K562 (cell line): ENCODE measurements at regions not wholly inside any gene's neighbourhood (a gene's known extent, or its start where the extent isn't known, plus 50 kb on each side); places are given as distances from the start of the nearest gene placed in this dataset.

Experiments used
- ATAC-seq: fragments of 200-7000 bp; cut with Tn5 transposase; 3 replicates; pipeline ENCODE4 v1.9.1; 2020; ENCODE audit warnings: moderate library complexity
- BruUV-seq: library from RNA; stranded (reverse); fragments of 400-500 nt; replicated peaks from 2 replicates; lab custom pipeline; 2021; lab: Mats Ljungman, UMichigan
- CTCF ChIA-PET: fragments of 300-600 bp; formaldehyde crosslinking; extraction: SDS; loops from one replicate; lab custom pipeline; 2021; ENCODE audit warnings: low intra/inter-chr PET ratio; lab: Yijun Ruan, JAX
- POLR2A ChIA-PET: fragments of 300-600, 350-650 bp; sonication (Branson Sonifier 250); formaldehyde crosslinking; extraction: SDS; loops from one replicate; lab custom pipeline; 2021; ENCODE audit warnings: antibody characterized with exemption, inconsistent platforms; lab: Yijun Ruan, JAX
- DNase-seq, 4 experiments: peaks; one replicate each; pipeline versions ENCODE4 v3.0.0 to v3.0.0-alpha.2; 2011 to 2018; ENCODE audit warnings: low spot score in 3 of 4, mixed read lengths in 3 of 4; ENCODE audit errors: extremely low read depth in 1 of 4
- FAIRE-seq: peaks from 2 replicates; lab custom pipeline; 2011; peaks lifted over from hg19 to GRCh38; lab: Jason Lieb, UNC
- H2AFZ ChIP-seq: 2 replicates; pipeline ENCODE4 v1.6.0; 2011; ENCODE audit warnings: low read depth, low read length, control low read depth, inconsistent platforms
- H3K27ac ChIP-seq: fragments of 200-600 bp; 3 replicates; pipeline ENCODE4 v1.8.0; 2011; ENCODE audit warnings: low read depth, mild to moderate bottlenecking, control low read depth, inconsistent platforms, low read length, moderate library complexity, mixed read lengths; ENCODE audit errors: extremely low read depth
- H3K27me3 ChIP-seq, 2 experiments: fragments of 300-600 bp in 1 of 2; 2 replicates in 1 of 2; 3 replicates in 1 of 2; pipeline versions ENCODE4 v1.6.0 to v1.8.0; 2011; ENCODE audit warnings: inconsistent platforms in 2 of 2, low read length in 2 of 2, mild to moderate bottlenecking in 1 of 2, mixed read lengths in 1 of 2, moderate library complexity in 1 of 2; ENCODE audit not compliant: control insufficient read depth in 2 of 2, insufficient read depth in 2 of 2
- H3K36me3 ChIP-seq: fragments of 300-600 bp; 3 replicates; pipeline ENCODE4 v1.8.0; 2011; ENCODE audit warnings: mild to moderate bottlenecking, low read length, inconsistent platforms; ENCODE audit not compliant: control insufficient read depth, insufficient read depth
- H3K4me1 ChIP-seq, 2 experiments: fragments of 200-600 bp in 1 of 2; replicated peaks in 1 of 2; 2 replicates in 1 of 2; 3 replicates in 1 of 2; pipeline versions ENCODE4 v1.5.1 to v1.8.0; 2011; ENCODE audit warnings: inconsistent platforms in 2 of 2, low read length in 2 of 2, mild to moderate bottlenecking in 1 of 2, mixed read lengths in 1 of 2, moderate library complexity in 1 of 2; ENCODE audit not compliant: control insufficient read depth in 2 of 2, insufficient read depth in 2 of 2
- H3K4me2 ChIP-seq: 2 replicates; pipeline ENCODE4 v1.6.1; 2011; ENCODE audit warnings: low read length, control low read depth, inconsistent platforms, mixed read lengths; ENCODE audit not compliant: insufficient read depth
- H3K4me3 ChIP-seq: fragments of 200-600 bp; sonication (generic), shearing (Covaris generic); 2 replicates; pipeline ENCODE4 v1.5.1; 2016; ENCODE audit warnings: control low read depth, inconsistent platforms
- H3K79me2 ChIP-seq: fragments of 200-600 bp; 3 replicates; pipeline ENCODE4 v1.8.0; 2011; ENCODE audit warnings: low read length, inconsistent platforms; ENCODE audit not compliant: control insufficient read depth, insufficient read depth
- H3K9ac ChIP-seq, 2 experiments: 2 replicates each; pipeline versions ENCODE4 v1.6.0 to v1.6.1; 2011; ENCODE audit warnings: low read depth in 2 of 2, low read length in 2 of 2, control low read depth in 1 of 2, inconsistent platforms in 1 of 2, mild to moderate bottlenecking in 1 of 2, mixed read lengths in 1 of 2; ENCODE audit not compliant: insufficient read depth in 1 of 2
- H3K9me1 ChIP-seq: one replicate; pipeline ENCODE4 v1.6.0; 2011; ENCODE audit warnings: inconsistent platforms, mild to moderate bottlenecking, low read length, moderate library complexity; ENCODE audit not compliant: control insufficient read depth, insufficient read depth
- H3K9me3 ChIP-seq: replicated peaks from 2 replicates; pipeline ENCODE4 v1.5.1; 2011; ENCODE audit warnings: low read depth, low read length, inconsistent platforms; ENCODE audit not compliant: control insufficient read depth, insufficient read depth
- H4K20me1 ChIP-seq: replicated peaks from 2 replicates; pipeline ENCODE4 v1.6.1; 2011; ENCODE audit warnings: low read length, inconsistent platforms, mixed read lengths; ENCODE audit not compliant: control insufficient read depth, insufficient read depth
- AFF4 ChIP-seq: sonication (generic); formaldehyde crosslinking; IDR thresholded peaks from 2 replicates; pipeline ENCODE4 v1.8.0; 2023; ENCODE audit warnings: mild to moderate bottlenecking, missing genetic modification reagents
- CBX5 ChIP-seq: IDR thresholded peaks from 2 replicates; pipeline ENCODE4 v1.6.1; 2014; ENCODE audit warnings: low read depth, borderline replicate concordance
- CBX8 ChIP-seq: fragments of 200-600 bp; sonication (generic); IDR thresholded peaks from 2 replicates; pipeline ENCODE4 v1.6.1; 2012; ENCODE audit warnings: borderline replicate concordance, mixed run types, low read depth, mild to moderate bottlenecking, moderate library complexity, mixed read lengths, low read length, control low read depth, inconsistent platforms; ENCODE audit not compliant: poor library complexity, severe bottlenecking; ENCODE audit errors: extremely low read depth
- MCM2 ChIP-seq: fragments of 450-650 bp; IDR thresholded peaks from 2 replicates; pipeline ENCODE4 v1.6.1; 2017; ENCODE audit warnings: low read depth, mild to moderate bottlenecking
- RAD51 ChIP-seq: fragments of 450-650 bp; IDR thresholded peaks from 2 replicates; pipeline ENCODE4 v1.7.1; 2016; ENCODE audit warnings: low read depth, mild to moderate bottlenecking, borderline replicate concordance
- RBM14 ChIP-seq: fragments of 200-400 bp; formaldehyde crosslinking; IDR thresholded peaks from 2 replicates; pipeline ENCODE4 v1.6.1; 2018; ENCODE audit warnings: low read depth, mild to moderate bottlenecking, low read length, moderate library complexity, borderline replicate concordance; ENCODE audit not compliant: insufficient read depth
- SIN3B ChIP-seq: fragments of 450-650 bp; IDR thresholded peaks from 2 replicates; pipeline ENCODE4 v1.6.1; 2017; ENCODE audit warnings: low read depth, mild to moderate bottlenecking, moderate library complexity
- SMARCA5 ChIP-seq: fragments of 450-650 bp; IDR thresholded peaks from 2 replicates; pipeline ENCODE4 v1.6.1; 2016
- SNRNP70 ChIP-seq: fragments of 200-400 bp; formaldehyde crosslinking; optimal IDR thresholded peaks from 2 replicates; pipeline ENCODE3; 2017; ENCODE audit warnings: low read depth, low read length
- TAF15 ChIP-seq: fragments of 200-400 bp; formaldehyde crosslinking; IDR thresholded peaks from 2 replicates; pipeline ENCODE4 v1.6.1; 2017; ENCODE audit warnings: mild to moderate bottlenecking, low read depth, low read length, moderate library complexity
- TEAD1 ChIP-seq, 2 experiments: fragments of 450-650 bp in 1 of 2; sonication (generic) in 1 of 2; formaldehyde crosslinking; IDR thresholded peaks; 2 replicates each; pipeline versions ENCODE4 v1.4.0 to v1.8.0; 2020 to 2022; ENCODE audit warnings: mild to moderate bottlenecking in 2 of 2, missing genetic modification reagents in 1 of 2
- ZNF444 ChIP-seq: fragments of 250-450 bp; sonication (Bioruptor Pico); IDR thresholded peaks from 2 replicates; pipeline ENCODE4 v1.4.0; 2020; ENCODE audit warnings: mild to moderate bottlenecking, moderate library complexity
- ZNF589 ChIP-seq: fragments of 200-800 bp; sonication (Bioruptor generic); IDR thresholded peaks from 2 replicates; pipeline ENCODE4 v1.6.1; 2016; ENCODE audit warnings: low read depth, missing genetic modification characterization, missing compliant biosample characterization
- ZNF717 ChIP-seq: fragments of 250-450 bp; sonication (Bioruptor Pico); IDR thresholded peaks from 2 replicates; pipeline ENCODE4 v1.5.0; 2021
- ZNF740 ChIP-seq, 3 experiments: fragments of 200-800 bp in 1 of 3; sonication (Bioruptor generic) in 1 of 3; sonication (generic) in 1 of 3; formaldehyde crosslinking in 1 of 3; IDR thresholded peaks; 2 replicates each; pipeline versions ENCODE4 v1.6.1 to v1.8.0; 2016 to 2022; ENCODE audit warnings: mild to moderate bottlenecking in 2 of 3, missing compliant biosample characterization in 2 of 3, missing genetic modification characterization in 2 of 3, missing genetic modification reagents in 1 of 3
- ZNF780A ChIP-seq: fragments of 250-450 bp; sonication (Bioruptor Pico); IDR thresholded peaks from 2 replicates; pipeline ENCODE4 v1.5.0; 2021; ENCODE audit warnings: mild to moderate bottlenecking
- WGBS: fragments of 100-300 bp; shearing (Covaris generic); methylation state at CpG from one replicate; pipeline ENCODE4 v1.1.6; 2016; ENCODE audit warnings: low coverage, mixed read lengths; ENCODE audit not compliant: insufficient coverage; ENCODE audit errors: missing lambda C conversion rate; 5-methylcytosine and 5-hydroxymethylcytosine counted together
- in situ Hi-C: fragments of 300-500 bp; cut with MboI; formaldehyde crosslinking; loops from 4 replicates; pipeline ENCODE4 v1.15.0; 2018; ENCODE audit warnings: inconsistent platforms, mixed read lengths
- intact Hi-C: fragments of 100-400 bp; cut with micrococcal nuclease; formaldehyde crosslinking; loops from 2 replicates; pipeline ENCODE4 v1.14.2; 2022
- TF ChIP-seq, protein P1 (sequence below): sonication (generic); formaldehyde crosslinking; IDR thresholded peaks from 2 replicates; pipeline ENCODE4 v1.8.1; 2023; ENCODE audit warnings: mild to moderate bottlenecking, missing genetic modification reagents

DNA sequence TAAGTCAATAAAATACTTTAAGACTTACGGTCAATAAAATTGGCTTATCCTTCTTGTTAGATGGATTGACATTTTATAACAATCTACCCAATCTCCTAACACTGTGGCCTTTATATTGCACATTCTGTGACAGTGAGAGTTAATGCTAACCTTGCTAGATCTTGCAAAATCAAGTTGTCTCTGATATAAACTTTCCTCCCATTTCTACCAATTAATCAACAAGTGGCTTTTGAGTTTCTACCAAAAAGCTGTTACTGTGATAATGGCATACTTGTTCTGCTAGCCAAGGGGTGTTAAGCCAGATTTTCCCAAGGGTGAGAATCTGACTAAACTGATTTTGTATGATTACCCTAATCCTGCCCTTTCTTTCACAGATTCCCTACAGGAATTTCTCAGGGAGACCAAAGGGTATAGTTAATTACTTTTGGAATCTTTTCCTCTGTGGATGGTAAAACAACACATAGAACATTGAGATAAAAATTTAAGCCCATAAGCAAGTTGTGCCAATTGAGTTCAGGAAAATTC, 174.1 kb upstream of the SUCLG2 start:
- ATAC-seq (no peak), FAIRE-seq (no peak), DNase-seq (no peak)
- Histone ChIP-seq H3K27ac (no peak overlapping the region), H3K9me1 (no peaks in the 10 kb centered on the region), H3K4me2 (no peak overlapping the region), H3K9ac (no peak overlapping the region), H3K79me2 (no peaks in the 10 kb centered on the region), H3K9me3 (no peaks in the 10 kb centered on the region), H4K20me1 (no peaks in the 10 kb centered on the region), H3K4me3 (no peak overlapping the region), H3K36me3 (no peaks in the 10 kb centered on the region), H3K4me1 (no peaks in the 10 kb centered on the region), H3K27me3 (no peaks in the 10 kb centered on the region), H2AFZ (no peak overlapping the region)
- CTCF ChIA-PET: no interaction called here
- intact Hi-C loops (no loop called here), in situ Hi-C loops (no loop called here)
- no TSS peak for BruUV-seq
- POLR2A ChIA-PET: interaction anchor here (0.6 kb wide), 1 partner anchor 34 kb away, joined by 3 read pairs; no protein-coding TSS in a partner anchor
- WGBS: 0% methylated on average over 1 of the region's 1 CpG
- TF ChIP-seq AFF4 (CRISPR knock-in tag) (no peak), MCM2 (no peak), ZNF780A (CRISPR knock-in tag) (no peak), ZNF740 (CRISPR knock-in tag; IDR thresholded peaks at IDR 0.05) (no peak), ZNF740 (tag; IDR thresholded peaks at IDR 0.05) (no peak), SIN3B (no peak), ZNF717 (CRISPR knock-in tag) (no peak), RBM14 (no peak), CBX5 (no peak), RAD51 (no peak), ZNF444 (CRISPR knock-in tag) (no peak), SMARCA5 (no peak), TEAD1 (CRISPR knock-in tag; IDR thresholded peaks at IDR 0.05) (no peak), SNRNP70 (no peak), ZNF589 (CRISPR knock-in tag) (no peak), CBX8 (no peak), TAF15 (no peak)
- TF ChIP-seq, protein P1, sequence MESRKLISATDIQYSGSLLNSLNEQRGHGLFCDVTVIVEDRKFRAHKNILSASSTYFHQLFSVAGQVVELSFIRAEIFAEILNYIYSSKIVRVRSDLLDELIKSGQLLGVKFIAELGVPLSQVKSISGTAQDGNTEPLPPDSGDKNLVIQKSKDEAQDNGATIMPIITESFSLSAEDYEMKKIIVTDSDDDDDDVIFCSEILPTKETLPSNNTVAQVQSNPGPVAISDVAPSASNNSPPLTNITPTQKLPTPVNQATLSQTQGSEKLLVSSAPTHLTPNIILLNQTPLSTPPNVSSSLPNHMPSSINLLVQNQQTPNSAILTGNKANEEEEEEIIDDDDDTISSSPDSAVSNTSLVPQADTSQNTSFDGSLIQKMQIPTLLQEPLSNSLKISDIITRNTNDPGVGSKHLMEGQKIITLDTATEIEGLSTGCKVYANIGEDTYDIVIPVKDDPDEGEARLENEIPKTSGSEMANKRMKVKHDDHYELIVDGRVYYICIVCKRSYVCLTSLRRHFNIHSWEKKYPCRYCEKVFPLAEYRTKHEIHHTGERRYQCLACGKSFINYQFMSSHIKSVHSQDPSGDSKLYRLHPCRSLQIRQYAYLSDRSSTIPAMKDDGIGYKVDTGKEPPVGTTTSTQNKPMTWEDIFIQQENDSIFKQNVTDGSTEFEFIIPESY: no peak
